Fibroblast of the aortic adventitia (primary cell): ENCODE measurements at regions not wholly inside any gene's neighbourhood (a gene's known extent, or its start where the extent isn't known, plus 50 kb on each side); places are given as distances from the start of the nearest gene placed in this dataset.
"Not testable (repeated sequence)": the region's sequence is repeated elsewhere in the genome, so short reads cannot be mapped to it uniquely, and the experiment has no call there.

ENCODE experiments used
- DNase-seq: peaks from one replicate; pipeline ENCODE4 v3.0.0-alpha.2; 2010; ENCODE audit warnings: low read depth
- H3K4me3 ChIP-seq: 2 replicates; pipeline ENCODE4 v1.5.1; 2011; ENCODE audit warnings: low read depth, mild to moderate bottlenecking, control low read depth, low read length, moderate library complexity
- CTCF ChIP-seq: IDR thresholded peaks from 2 replicates; pipeline ENCODE4 v1.5.1; 2011; ENCODE audit warnings: mild to moderate bottlenecking, low read length, control low read depth, inconsistent platforms; ENCODE audit not compliant: insufficient read depth

GRCh38 chr14:84998216-84998615 lies 531.7 kb upstream of the FLRT2 start:
- DNase-seq: no peak
- no peak overlapping the region for H3K4me3 ChIP-seq
- no peak for TF ChIP-seq CTCF

GRCh38 chr14:85002846-85003245 lies 527.1 kb upstream of the FLRT2 start:
- no peak overlapping the region for H3K4me3 ChIP-seq
- no peak for TF ChIP-seq CTCF
- no peak for DNase-seq

DNA sequence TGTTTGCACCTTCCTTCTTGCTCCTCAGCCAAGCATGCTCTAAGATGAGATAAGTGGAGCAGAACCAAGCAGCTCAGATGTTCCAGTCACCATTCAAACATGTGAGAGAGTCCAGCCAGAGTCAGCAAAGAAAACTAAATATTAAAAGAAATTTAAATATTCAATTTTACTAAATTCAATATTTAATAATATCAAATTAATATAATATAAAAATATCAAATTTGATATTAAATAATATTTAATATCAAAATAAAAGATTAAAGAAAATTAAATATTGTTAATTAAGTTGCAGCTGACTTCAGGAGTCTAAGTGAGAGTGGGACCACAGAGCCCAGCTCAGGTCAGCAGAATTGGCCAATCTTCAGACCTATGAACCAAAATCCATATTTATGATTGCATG lies 526.1 kb upstream of the FLRT2 start:
- no peak for DNase-seq
- H3K4me3 ChIP-seq: no peak overlapping the region
- TF ChIP-seq CTCF: no peak

DNA sequence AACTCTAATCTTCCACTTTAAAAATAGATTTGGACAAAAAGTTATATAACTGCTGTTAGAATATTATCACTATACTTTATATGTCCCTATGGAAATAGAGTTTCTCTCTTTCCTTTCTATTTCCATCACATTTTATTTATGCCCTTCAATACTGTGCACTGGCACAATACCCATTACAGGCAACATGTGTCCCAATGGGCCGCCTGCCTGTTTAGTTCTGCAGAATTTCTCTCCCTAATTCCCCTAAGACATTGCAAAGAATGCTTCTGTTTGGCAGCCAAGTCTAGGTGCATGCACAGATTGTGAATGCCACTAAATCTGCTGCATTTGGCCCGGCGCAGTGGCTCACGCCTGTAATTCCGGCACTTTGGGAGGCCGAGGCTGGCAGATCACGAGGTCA lies 520.4 kb upstream of the FLRT2 start:
- TF ChIP-seq CTCF: no peak
- no peak overlapping the region for H3K4me3 ChIP-seq
- DNase-seq: no peak

DNA sequence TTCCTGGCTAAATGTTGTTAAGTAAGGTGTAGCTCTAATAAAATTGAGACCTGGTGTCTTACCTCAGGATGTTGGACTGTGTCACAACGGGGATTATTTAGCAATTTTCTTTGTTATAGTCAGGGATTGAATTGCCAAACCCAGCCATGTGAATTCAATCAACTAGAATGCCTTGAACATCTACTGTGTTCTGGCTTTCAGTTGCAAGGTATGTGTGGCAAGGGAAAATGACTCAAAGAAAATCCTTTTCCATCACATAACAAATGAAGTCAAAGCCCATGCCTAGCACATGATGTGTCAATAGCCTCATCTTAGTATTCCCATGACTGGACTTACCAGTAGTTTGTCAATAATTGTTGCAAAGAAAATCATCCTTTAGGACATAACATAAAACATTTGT lies 519.8 kb upstream of the FLRT2 start:
- no peak overlapping the region for H3K4me3 ChIP-seq
- no peak for TF ChIP-seq CTCF
- DNase-seq: no peak

- H3K4me3 ChIP-seq: no peak overlapping the region
- DNase-seq: no peak
- TF ChIP-seq CTCF: no peak
These were observed 513.4 kb upstream of the FLRT2 start for GRCh38 chr14:85016496-85016895.

GRCh38 chr14:85023866-85024265 lies 506.1 kb upstream of the FLRT2 start:
- not testable (repeated sequence) for H3K4me3 ChIP-seq, DNase-seq

GRCh38 chr14:85024931-85025330 lies 505.0 kb upstream of the FLRT2 start:
- TF ChIP-seq CTCF: no peak
- H3K4me3 ChIP-seq: no peak overlapping the region
- DNase-seq: no peak
